ENCODE measurements at regions not wholly inside any gene's neighbourhood (a gene's known extent, or its start where the extent isn't known, plus 50 kb on each side); places are given as distances from the start of the nearest gene placed in this dataset.

DNA sequence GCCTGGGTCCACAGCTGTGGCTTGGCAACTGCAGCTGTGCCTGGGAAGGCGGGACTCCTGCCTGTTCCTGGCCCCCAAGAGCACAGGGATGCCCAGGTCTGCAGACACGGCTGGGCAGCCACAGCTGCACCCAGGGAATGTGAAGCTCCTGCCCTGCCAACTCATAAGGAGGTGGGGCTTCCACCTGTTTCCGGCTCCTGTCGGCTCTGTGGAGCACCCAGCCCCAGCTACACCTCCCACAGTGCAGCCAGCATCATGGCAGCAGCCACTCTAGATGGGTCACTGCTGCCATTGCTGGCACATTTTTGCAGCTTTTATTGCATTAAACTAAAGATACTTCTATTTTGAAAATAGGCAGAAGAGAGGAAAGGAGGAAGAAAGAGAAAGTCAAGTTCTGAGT, 207.9 kb downstream of the SAMD5 start:
- H3K9me3 ChIP-seq (ENCODE audit: insufficient read depth in 2 of 2, low read depth in 1 of 2, low read length in 1 of 2): no peaks in the 10 kb centered on the region
- no peak overlapping the region for H4K8ac ChIP-seq (ENCODE audit: extremely low read depth, insufficient read depth, low read length)
- DNase-seq (ENCODE audit: low read depth in 1 of 2, low spot score in 2 of 2) (no peak), FAIRE-seq (no peak)
- no peak overlapping the region for H3K4me3 ChIP-seq (ENCODE audit: extremely low read depth in 1 of 4, insufficient read depth in 2 of 4, low read depth in 3 of 4, low read length in 4 of 4)
- H3K36me3 ChIP-seq (ENCODE audit: control insufficient read depth in 2 of 4, insufficient read depth in 4 of 4, low read length in 3 of 4): no peaks in the 10 kb centered on the region
- no peaks in the 10 kb centered on the region for H3K27me3 ChIP-seq (replicated peaks in 1 of 4; ENCODE audit: control insufficient read depth in 3 of 4, extremely low read depth in 1 of 4, insufficient read depth in 3 of 4, low read length in 3 of 4)
- H2AFZ ChIP-seq (ENCODE audit: low read length): no peak overlapping the region
- POLR2A ChIA-PET (ENCODE audit: partially characterized antibody): no interaction called here
- no peak overlapping the region for H2BK20ac ChIP-seq (ENCODE audit: low read length)
- no peak overlapping the region for H3K27ac ChIP-seq (ENCODE audit: low read depth, low read length)
- no peak overlapping the region for H3K14ac ChIP-seq (ENCODE audit: insufficient read length)
- H3K4me1 ChIP-seq (replicated peaks in 1 of 4; ENCODE audit: control insufficient read depth in 3 of 4, insufficient read depth in 4 of 4, low read length in 3 of 4): no peaks in the 10 kb centered on the region
- no peak overlapping the region for H2BK5ac ChIP-seq (ENCODE audit: low read depth, low read length)
- H3K79me1 ChIP-seq (ENCODE audit: low read depth, low read length): no peaks in the 10 kb centered on the region; the same call in 1 of the 2 replicates
- H3K9ac ChIP-seq (replicated peaks in 1 of 4; ENCODE audit: extremely low read depth in 1 of 4, low read depth in 3 of 4, low read length in 3 of 4): no peak overlapping the region
- H4K5ac ChIP-seq (ENCODE audit: insufficient read length, low read depth, low read length): no peak overlapping the region
- no peak overlapping the region for H3K56ac ChIP-seq (replicated peaks; ENCODE audit: insufficient read length, low read depth, low read length)
- no peaks in the 10 kb centered on the region for H3K23me2 ChIP-seq (ENCODE audit: low read depth, low read length)
- no peak overlapping the region for H3K4ac ChIP-seq (replicated peaks; ENCODE audit: insufficient read length, low read depth, low read length)
- no peak overlapping the region for H3K18ac ChIP-seq (ENCODE audit: extremely low read depth, low read length)
- no peak overlapping the region for H2BK120ac ChIP-seq (replicated peaks; ENCODE audit: low read depth, low read length)
- H4K20me1 ChIP-seq (replicated peaks in 1 of 2; ENCODE audit: control insufficient read depth in 1 of 2, insufficient read depth in 2 of 2, low read length in 2 of 2): no peaks in the 10 kb centered on the region
- no peaks in the 10 kb centered on the region for H3K79me2 ChIP-seq (ENCODE audit: control insufficient read depth in 1 of 2, insufficient read depth in 2 of 2, low read length in 2 of 2)
- no peak overlapping the region for H3K23ac ChIP-seq (ENCODE audit: insufficient read length)
- no peak overlapping the region for H2BK12ac ChIP-seq (ENCODE audit: low read depth, low read length)
- WGBS, 2 experiments (ENCODE audit: extremely low coverage in 1 of 2, insufficient coverage in 1 of 2, insufficient read length in 1 of 2, insufficient replicate concordance in 2 of 2, low coverage in 1 of 2, low lambda C conversion rate in 2 of 2, missing lambda C conversion rate in 1 of 2): 98% methylated on average over 4 of the region's 4 CpGs; no CpG with 5 or more reads in 1 of the 2 experiments
- CTCF ChIA-PET (ENCODE audit: partially characterized antibody): interaction anchor here (1.0 kb wide), 1 partner anchor 10 kb away, joined by 4 read pairs; no protein-coding TSS in a partner anchor
- H2AK5ac ChIP-seq (ENCODE audit: low read depth, low read length): no peak overlapping the region
- no peak overlapping the region for H4K91ac ChIP-seq (replicated peaks; ENCODE audit: insufficient read length, low read length)
- no peak overlapping the region for H3K4me2 ChIP-seq (ENCODE audit: insufficient read depth in 1 of 2, low read depth in 2 of 2, low read length in 2 of 2)
- H2BK15ac ChIP-seq (ENCODE audit: low read length): no peak overlapping the region
- TF ChIP-seq SP2 (IDR thresholded peaks at IDR 0.05; ENCODE audit: low read length) (no peak), EGR1 (IDR thresholded peaks at IDR 0.05; ENCODE audit: borderline replicate concordance, low read depth, low read length) (no peak), NRF1 (IDR thresholded peaks at IDR 0.05; ENCODE audit: low read depth, low read length) (no peak), CBX5 (IDR thresholded peaks at IDR 0.05; ENCODE audit: low read depth, low read length) (no peak), TCF12 (IDR thresholded peaks at IDR 0.05; ENCODE audit: low read depth, low read length) (no peak), EZH2 (IDR thresholded peaks at IDR 0.05; ENCODE audit: low read depth, low read length, severe bottlenecking) (no peak), POLR2AphosphoS5 (IDR thresholded peaks at IDR 0.05; ENCODE audit: low read depth, low read length) (no peak), HDAC2 (IDR thresholded peaks at IDR 0.05; ENCODE audit: borderline replicate concordance in 1 of 2, low read depth in 2 of 2, low read length in 2 of 2) (no peak), CHD1 (IDR thresholded peaks at IDR 0.05; ENCODE audit: low read depth, low read length) (no peak), TAF1 (IDR thresholded peaks at IDR 0.05; ENCODE audit: low read depth, low read length) (no peak), JUND (IDR thresholded peaks at IDR 0.05; ENCODE audit: low read length) (no peak), BCL11A (IDR thresholded peaks at IDR 0.05; ENCODE audit: low read depth in 2 of 2, low read length in 2 of 2) (no peak), POU5F1 (IDR thresholded peaks at IDR 0.05; ENCODE audit: low read depth, low read length) (no peak)
- TF ChIP-seq, protein P1, sequence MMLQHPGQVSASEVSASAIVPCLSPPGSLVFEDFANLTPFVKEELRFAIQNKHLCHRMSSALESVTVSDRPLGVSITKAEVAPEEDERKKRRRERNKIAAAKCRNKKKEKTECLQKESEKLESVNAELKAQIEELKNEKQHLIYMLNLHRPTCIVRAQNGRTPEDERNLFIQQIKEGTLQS (IDR thresholded peaks at IDR 0.05; ENCODE audit: insufficient read depth, low read depth, low read length): no peak

Data from H1 (cell line).